H1 (cell line): ENCODE measurements at regions not wholly inside any gene's neighbourhood (a gene's known extent, or its start where the extent isn't known, plus 50 kb on each side); places are given as distances from the start of the nearest gene placed in this dataset.

Source experiments
- CTCF ChIA-PET: fragments of 300-600 bp; sonication (Branson Sonifier 250); formaldehyde crosslinking; loops from one replicate; lab custom pipeline; 2021; ENCODE audit not compliant: partially characterized antibody; lab: Charles Lee
- POLR2A ChIA-PET: fragments of 300-600 bp; sonication (Branson Sonifier 250); formaldehyde crosslinking; loops from one replicate; lab custom pipeline; 2021; ENCODE audit warnings: inconsistent platforms; ENCODE audit not compliant: partially characterized antibody; lab: Charles Lee
- DNase-seq, 2 experiments: peaks; one replicate each; pipeline versions ENCODE4 v3.0.0 to v3.0.0-alpha.2; 2010 to 2022; ENCODE audit warnings: low spot score in 2 of 2, low read depth in 1 of 2, mixed read lengths in 1 of 2
- FAIRE-seq: peaks from 2 replicates; lab custom pipeline; 2011; peaks lifted over from hg19 to GRCh38; lab: Jason Lieb, UNC
- H2AFZ ChIP-seq: 2 replicates; pipeline ENCODE4 v1.8.1; 2012; ENCODE audit warnings: low read length, inconsistent platforms
- H2AK5ac ChIP-seq: 2 replicates; pipeline ENCODE4 v1.6.1; 2013; ENCODE audit warnings: low read depth, low read length
- H2BK120ac ChIP-seq: replicated peaks from 2 replicates; pipeline ENCODE3; 2013; ENCODE audit warnings: low read depth, low read length, inconsistent platforms
- H2BK12ac ChIP-seq: 2 replicates; pipeline ENCODE4 v1.6.1; 2013; ENCODE audit warnings: low read depth, low read length
- H2BK15ac ChIP-seq: 2 replicates; pipeline ENCODE4 v1.6.1; 2013; ENCODE audit warnings: low read length
- H2BK20ac ChIP-seq: 2 replicates; pipeline ENCODE4 v1.6.1; 2013; ENCODE audit warnings: low read length
- H2BK5ac ChIP-seq: 2 replicates; pipeline ENCODE4 v1.6.1; 2013; ENCODE audit warnings: low read depth, low read length
- H3K14ac ChIP-seq: 2 replicates; pipeline ENCODE4 v1.6.1; 2013; ENCODE audit warnings: inconsistent platforms; ENCODE audit not compliant: insufficient read length
- H3K18ac ChIP-seq: 2 replicates; pipeline ENCODE4 v1.6.1; 2013; ENCODE audit warnings: low read length; ENCODE audit errors: extremely low read depth
- H3K23ac ChIP-seq: 2 replicates; pipeline ENCODE4 v1.6.1; 2013; ENCODE audit warnings: inconsistent platforms; ENCODE audit not compliant: insufficient read length
- H3K23me2 ChIP-seq: 2 replicates; pipeline ENCODE4 v1.6.1; 2013; ENCODE audit warnings: low read depth, low read length
- H3K27ac ChIP-seq: 2 replicates; pipeline ENCODE4 v1.6.1; 2011; ENCODE audit warnings: low read depth, low read length, inconsistent platforms
- H3K27me3 ChIP-seq, 4 experiments: replicated peaks in 1 of 4; 1 replicate in 1 of 4; 2 replicates in 3 of 4; pipeline versions ENCODE4 v1.6.1 to v1.8.1; 2011 to 2013; ENCODE audit warnings: low read length in 3 of 4, mild to moderate bottlenecking in 3 of 4, inconsistent platforms in 2 of 4, mixed read lengths in 2 of 4, moderate library complexity in 1 of 4; ENCODE audit not compliant: control insufficient read depth in 3 of 4, insufficient read depth in 3 of 4; ENCODE audit errors: extremely low read depth in 1 of 4
- H3K36me3 ChIP-seq, 4 experiments: 2 replicates each; pipeline versions ENCODE4 v1.6.1 to v1.8.1; 2011 to 2013; ENCODE audit warnings: mild to moderate bottlenecking in 4 of 4, low read length in 3 of 4, moderate library complexity in 2 of 4, control low read depth in 1 of 4, inconsistent platforms in 1 of 4; ENCODE audit not compliant: insufficient read depth in 4 of 4, control insufficient read depth in 2 of 4
- H3K4ac ChIP-seq: replicated peaks from 2 replicates; pipeline ENCODE3; 2013; ENCODE audit warnings: low read length, low read depth, mixed read lengths, inconsistent platforms; ENCODE audit not compliant: insufficient read length
- H3K4me1 ChIP-seq, 4 experiments: replicated peaks in 1 of 4; 1 replicate in 1 of 4; 2 replicates in 3 of 4; pipeline versions ENCODE4 v1.6.1 to v1.8.1; 2011 to 2013; ENCODE audit warnings: low read length in 3 of 4, inconsistent platforms in 2 of 4, mixed read lengths in 1 of 4; ENCODE audit not compliant: insufficient read depth in 4 of 4, control insufficient read depth in 3 of 4
- H3K4me2 ChIP-seq, 2 experiments: 2 replicates each; pipeline versions ENCODE4 v1.6.1 to v1.8.1; 2011 to 2013; ENCODE audit warnings: low read depth in 2 of 2, low read length in 2 of 2, control low read depth in 1 of 2, inconsistent platforms in 1 of 2, mild to moderate bottlenecking in 1 of 2; ENCODE audit not compliant: insufficient read depth in 1 of 2
- H3K4me3 ChIP-seq, 4 experiments: fragments of 200-600, 300-600 bp in 1 of 4; sonication (generic), shearing (Covaris generic), sonication (Bioruptor Twin) in 1 of 4; 2 replicates each; pipeline versions ENCODE4 v1.5.1 to v1.8.1; 2011 to 2016; ENCODE audit warnings: low read length in 4 of 4, low read depth in 3 of 4, control low read depth in 2 of 4, inconsistent platforms in 2 of 4, mild to moderate bottlenecking in 2 of 4, mixed read lengths in 1 of 4, moderate library complexity in 1 of 4; ENCODE audit not compliant: insufficient read depth in 2 of 4; ENCODE audit errors: extremely low read depth in 1 of 4
- H3K56ac ChIP-seq: replicated peaks from 2 replicates; pipeline ENCODE3; 2013; ENCODE audit warnings: low read depth, mild to moderate bottlenecking, mixed read lengths, low read length, inconsistent platforms; ENCODE audit not compliant: insufficient read length
- H3K79me1 ChIP-seq: 2 replicates; pipeline ENCODE4 v1.6.1; 2013; ENCODE audit warnings: low read depth, low read length, control low read depth
- H3K79me2 ChIP-seq, 2 experiments: 2 replicates each; pipeline versions ENCODE4 v1.6.1 to v1.8.1; 2012 to 2013; ENCODE audit warnings: low read length in 2 of 2, mild to moderate bottlenecking in 2 of 2, inconsistent platforms in 1 of 2; ENCODE audit not compliant: insufficient read depth in 2 of 2, control insufficient read depth in 1 of 2
- H3K9ac ChIP-seq, 4 experiments: replicated peaks in 1 of 4; 1 replicate in 1 of 4; 2 replicates in 3 of 4; pipeline versions ENCODE4 v1.6.1 to v1.8.1; 2011 to 2013; ENCODE audit warnings: low read depth in 3 of 4, low read length in 3 of 4, control low read depth in 2 of 4, mild to moderate bottlenecking in 2 of 4, moderate library complexity in 2 of 4, inconsistent platforms in 1 of 4; ENCODE audit errors: extremely low read depth in 1 of 4
- H3K9me3 ChIP-seq, 2 experiments: 2 replicates each; pipeline versions ENCODE4 v1.6.1 to v1.8.1; 2012 to 2013; ENCODE audit warnings: mild to moderate bottlenecking in 2 of 2, moderate library complexity in 2 of 2, control low read depth in 1 of 2, inconsistent platforms in 1 of 2, low read depth in 1 of 2, low read length in 1 of 2, mixed read lengths in 1 of 2; ENCODE audit not compliant: insufficient read depth in 2 of 2
- H4K20me1 ChIP-seq, 2 experiments: replicated peaks in 1 of 2; 2 replicates each; pipeline versions ENCODE3 to v1.8.1; 2011 to 2013; ENCODE audit warnings: inconsistent platforms in 2 of 2, low read length in 2 of 2, mild to moderate bottlenecking in 1 of 2; ENCODE audit not compliant: insufficient read depth in 2 of 2, control insufficient read depth in 1 of 2
- H4K5ac ChIP-seq: 2 replicates; pipeline ENCODE4 v1.6.1; 2013; ENCODE audit warnings: low read length, low read depth, mixed read lengths, inconsistent platforms; ENCODE audit not compliant: insufficient read length
- H4K8ac ChIP-seq: 2 replicates; pipeline ENCODE4 v1.8.0; 2013; ENCODE audit warnings: mild to moderate bottlenecking, moderate library complexity, low read length, inconsistent platforms; ENCODE audit not compliant: insufficient read depth; ENCODE audit errors: extremely low read depth
- H4K91ac ChIP-seq: replicated peaks from 2 replicates; pipeline ENCODE3; 2013; ENCODE audit warnings: low read length, mixed read lengths, inconsistent platforms; ENCODE audit not compliant: insufficient read length
- CBX5 ChIP-seq: fragments of 300-800, 300-1000 bp; sonication (generic); IDR thresholded peaks from 2 replicates; pipeline ENCODE4 v1.7.1; 2016; ENCODE audit warnings: antibody characterized with exemption, low read length, low read depth
- JUND ChIP-seq: IDR thresholded peaks from 2 replicates; pipeline ENCODE4 v1.6.1; 2011; ENCODE audit warnings: mild to moderate bottlenecking, improper control_type of control experiment, low read length
- MAFK ChIP-seq: IDR thresholded peaks from 2 replicates; pipeline ENCODE4 v1.6.1; 2012; ENCODE audit warnings: low read depth, mild to moderate bottlenecking, improper control_type of control experiment, low read length
- RBBP5 ChIP-seq: IDR thresholded peaks from 2 replicates; pipeline ENCODE4 v1.7.1; 2012; ENCODE audit warnings: low read depth, mild to moderate bottlenecking, inconsistent platforms, low read length, moderate library complexity, borderline replicate concordance
- RXRA ChIP-seq: IDR thresholded peaks from 2 replicates; pipeline ENCODE4 v1.6.1; 2011; ENCODE audit warnings: low read depth, mild to moderate bottlenecking, low read length, moderate library complexity; ENCODE audit not compliant: insufficient read depth
- SIX5 ChIP-seq: IDR thresholded peaks from 2 replicates; pipeline ENCODE4 v1.6.1; 2011; ENCODE audit warnings: mild to moderate bottlenecking, low read depth, low read length
- WGBS, 2 experiments: shearing (Covaris generic) in 1 of 2; methylation state at CpG; one replicate each; pipeline versions ENCODE4 v1.1.6 to v1.1.7; 2013 to 2015; ENCODE audit warnings: low lambda C conversion rate in 2 of 2, mixed read lengths in 2 of 2, inconsistent platforms in 1 of 2, low coverage in 1 of 2, missing lambda C conversion rate in 1 of 2; ENCODE audit not compliant: insufficient replicate concordance in 2 of 2, insufficient coverage in 1 of 2, insufficient read length in 1 of 2; ENCODE audit errors: extremely low coverage in 1 of 2, missing lambda C conversion rate in 1 of 2; 5-methylcytosine and 5-hydroxymethylcytosine counted together
- TF ChIP-seq, protein P1 (sequence below): IDR thresholded peaks from 2 replicates; pipeline ENCODE4 v1.6.1; 2011; ENCODE audit warnings: low read length, improper control_type of control experiment

GRCh38 chr2:145102706-145103105 lies 582.8 kb upstream of the ZEB2 start:
- H3K4me2 ChIP-seq: no peak overlapping the region
- H3K56ac ChIP-seq: no peak overlapping the region
- H2BK20ac ChIP-seq: no peak overlapping the region
- H3K4me1 ChIP-seq: no peaks in the 10 kb centered on the region
- no peaks in the 10 kb centered on the region for H3K36me3 ChIP-seq
- no peak overlapping the region for H3K9ac ChIP-seq
- H3K79me1 ChIP-seq: no peaks in the 10 kb centered on the region
- no peaks in the 10 kb centered on the region for H3K79me2 ChIP-seq
- TF ChIP-seq, protein P1, sequence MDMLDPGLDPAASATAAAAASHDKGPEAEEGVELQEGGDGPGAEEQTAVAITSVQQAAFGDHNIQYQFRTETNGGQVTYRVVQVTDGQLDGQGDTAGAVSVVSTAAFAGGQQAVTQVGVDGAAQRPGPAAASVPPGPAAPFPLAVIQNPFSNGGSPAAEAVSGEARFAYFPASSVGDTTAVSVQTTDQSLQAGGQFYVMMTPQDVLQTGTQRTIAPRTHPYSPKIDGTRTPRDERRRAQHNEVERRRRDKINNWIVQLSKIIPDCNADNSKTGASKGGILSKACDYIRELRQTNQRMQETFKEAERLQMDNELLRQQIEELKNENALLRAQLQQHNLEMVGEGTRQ: no peak
- TF ChIP-seq RXRA (no peak), JUND (no peak), SIX5 (no peak), MAFK (no peak), RBBP5 (no peak), CBX5 (no peak)
- H2AFZ ChIP-seq: no peak overlapping the region
- H3K4me3 ChIP-seq: no peak overlapping the region
- POLR2A ChIA-PET: no interaction called here
- H2AK5ac ChIP-seq: no peak overlapping the region
- no peak for DNase-seq
- no peak for FAIRE-seq
- H3K27me3 ChIP-seq: no peaks in the 10 kb centered on the region
- no peak overlapping the region for H2BK15ac ChIP-seq
- no peak overlapping the region for H4K91ac ChIP-seq
- H3K23ac ChIP-seq: no peak overlapping the region
- H3K23me2 ChIP-seq: no peaks in the 10 kb centered on the region
- H4K5ac ChIP-seq: no peak overlapping the region
- no peak overlapping the region for H2BK120ac ChIP-seq
- H3K4ac ChIP-seq: no peak overlapping the region
- H3K18ac ChIP-seq: no peak overlapping the region
- H3K9me3 ChIP-seq: no peaks in the 10 kb centered on the region
- H2BK12ac ChIP-seq: no peak overlapping the region
- H2BK5ac ChIP-seq: no peak overlapping the region
- no peaks in the 10 kb centered on the region for H4K20me1 ChIP-seq
- WGBS, 2 experiments: 94% methylated on average over 2 of the region's 2 CpGs; no CpG with 5 or more reads in 1 of the 2 experiments
- H3K14ac ChIP-seq: no peak overlapping the region
- CTCF ChIA-PET: no interaction called here
- H3K27ac ChIP-seq: no peak overlapping the region
- no peak overlapping the region for H4K8ac ChIP-seq
